Neutrophil (primary cell): ENCODE measurements at regions not wholly inside any gene's neighbourhood (a gene's known extent, or its start where the extent isn't known, plus 50 kb on each side); places are given as distances from the start of the nearest gene placed in this dataset.

Source experiments
- H3K27ac ChIP-seq: fragments of 200-600 bp; sonication (generic); 2 replicates; pipeline ENCODE4 v1.5.1; 2016; ENCODE audit warnings: mild to moderate bottlenecking, moderate library complexity
- H3K27me3 ChIP-seq: fragments of 200-600 bp; sonication (generic); 2 replicates; pipeline ENCODE4 v1.6.0; 2016; ENCODE audit warnings: mild to moderate bottlenecking
- H3K36me3 ChIP-seq: fragments of 200-600 bp; sonication (generic); 2 replicates; pipeline ENCODE4 v1.5.1; 2017
- H3K4me1 ChIP-seq, 2 experiments: fragments of 200-600 bp in 1 of 2; sonication (generic) in 1 of 2; 1 replicate in 1 of 2; 2 replicates in 1 of 2; pipeline versions ENCODE4 v1.5.1 to v1.6.1; 2013 to 2016; ENCODE audit warnings: low read depth in 1 of 2, low read length in 1 of 2, mild to moderate bottlenecking in 1 of 2, moderate library complexity in 1 of 2; ENCODE audit not compliant: control insufficient read depth in 1 of 2, insufficient read depth in 1 of 2
- H3K4me3 ChIP-seq, 2 experiments: fragments of 200-600 bp in 1 of 2; sonication (generic) in 1 of 2; 1 replicate in 1 of 2; 2 replicates in 1 of 2; pipeline ENCODE4 v1.5.1; 2013 to 2016; ENCODE audit warnings: low read depth in 1 of 2, low read length in 1 of 2, mild to moderate bottlenecking in 1 of 2, moderate library complexity in 1 of 2
- H3K9me3 ChIP-seq: fragments of 200-600 bp; sonication (generic); 2 replicates; pipeline ENCODE4 v1.5.1; 2016
- CTCF ChIP-seq: fragments of 200-600 bp; sonication (generic); IDR thresholded peaks from 2 replicates; pipeline ENCODE4 v1.5.1; 2016; ENCODE audit warnings: antibody characterized with exemption

- no peaks in the 10 kb centered on the region for H3K9me3 ChIP-seq
- TF ChIP-seq CTCF = no peak
- no peaks in the 10 kb centered on the region for H3K36me3 ChIP-seq
Measured at GRCh38 chr12:83474369-83474768, 787.7 kb downstream of the TMTC2 start.

GRCh38 chr12:83473408-83474095 is 786.8 kb downstream of the TMTC2 start:
- Histone ChIP-seq H3K27me3 (no peaks in the 10 kb centered on the region), H3K4me3 (no peak overlapping the region), H3K36me3 (no peaks in the 10 kb centered on the region), H3K27ac (no peak overlapping the region), H3K9me3 (no peaks in the 10 kb centered on the region), H3K4me1 (no peaks in the 10 kb centered on the region)
- TF ChIP-seq CTCF = no peak

More at GRCh38 chr12:83474369-83474768, 787.7 kb downstream of the TMTC2 start:
- Histone ChIP-seq H3K27me3 (no peaks in the 10 kb centered on the region), H3K27ac (no peak overlapping the region), H3K4me3 (no peak overlapping the region), H3K4me1 (no peaks in the 10 kb centered on the region)

DNA sequence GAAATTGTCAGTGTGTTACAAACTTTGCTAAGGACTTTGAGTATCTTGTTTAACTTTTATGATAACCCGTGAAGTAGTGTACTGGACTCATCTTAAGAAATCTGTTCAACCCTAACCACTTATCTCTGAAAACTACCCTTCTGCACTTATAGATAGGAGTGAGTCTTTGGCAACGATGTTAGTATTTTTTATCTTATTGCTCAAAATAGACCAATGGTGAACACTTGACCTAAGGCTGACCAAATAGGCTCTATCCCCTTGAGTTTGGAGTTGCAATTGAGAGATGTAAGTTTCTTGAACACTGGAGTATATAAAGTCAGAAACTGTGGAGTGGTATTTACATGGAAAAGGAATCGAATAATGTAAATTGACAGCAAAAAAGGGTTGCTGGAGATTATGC is 786.1 kb downstream of the TMTC2 start:
- Histone ChIP-seq H3K4me3 (no peak overlapping the region), H3K9me3 (no peaks in the 10 kb centered on the region), H3K4me1 (no peaks in the 10 kb centered on the region), H3K27ac (no peak overlapping the region), H3K36me3 (no peaks in the 10 kb centered on the region), H3K27me3 (no peaks in the 10 kb centered on the region)
- TF ChIP-seq CTCF = no peak

DNA sequence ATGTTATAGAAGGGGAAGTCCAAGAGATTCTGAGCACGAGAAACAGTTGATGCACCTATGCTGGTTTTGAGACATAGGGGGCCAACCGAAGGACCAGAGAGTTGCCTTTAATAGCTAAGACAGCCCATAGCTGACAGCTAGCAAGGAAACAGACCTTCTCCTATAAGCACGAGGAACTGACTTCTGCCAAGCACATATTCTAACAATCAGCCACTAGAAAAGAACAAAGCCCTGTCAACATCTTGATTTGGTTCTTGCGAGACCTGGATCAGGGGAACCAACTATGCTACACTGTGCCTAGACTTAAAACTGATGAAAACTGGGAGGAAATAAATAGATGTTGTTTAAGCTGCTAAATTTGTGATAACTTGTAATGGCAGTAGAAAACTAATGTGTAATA is 785.6 kb downstream of the TMTC2 start:
- H3K27ac ChIP-seq = no peak overlapping the region
- H3K4me3 ChIP-seq = no peak overlapping the region
- H3K36me3 ChIP-seq = no peaks in the 10 kb centered on the region
- no peaks in the 10 kb centered on the region for H3K9me3 ChIP-seq
- H3K4me1 ChIP-seq = no peaks in the 10 kb centered on the region
- TF ChIP-seq CTCF = no peak
- H3K27me3 ChIP-seq = no peaks in the 10 kb centered on the region

DNA sequence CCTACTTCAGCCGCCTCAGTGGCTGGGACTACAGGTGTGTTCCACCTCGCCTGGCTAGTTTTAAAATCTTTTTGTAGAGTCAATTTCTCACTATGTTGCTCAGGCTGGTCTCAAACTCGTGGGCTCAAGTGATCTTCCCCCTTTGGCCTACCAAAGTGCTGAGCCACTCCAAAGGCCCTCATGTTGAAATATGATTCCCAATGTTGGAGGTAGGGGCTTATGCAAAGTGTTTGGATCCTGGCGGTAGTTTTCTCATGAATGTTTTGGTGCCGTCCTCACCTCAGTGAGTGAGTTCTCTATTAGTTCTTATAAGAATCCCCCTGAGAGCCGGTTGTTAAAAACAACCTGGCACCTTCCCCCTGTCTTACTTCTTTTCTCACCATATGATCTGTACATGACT is 784.6 kb downstream of the TMTC2 start:
- Histone ChIP-seq H3K4me3 (no peak overlapping the region), H3K27me3 (no peaks in the 10 kb centered on the region), H3K36me3 (no peaks in the 10 kb centered on the region), H3K4me1 (no peaks in the 10 kb centered on the region), H3K27ac (no peak overlapping the region), H3K9me3 (no peaks in the 10 kb centered on the region)
- no peak for TF ChIP-seq CTCF
